ENCODE measurements at regions not wholly inside any gene's neighbourhood (a gene's known extent, or its start where the extent isn't known, plus 50 kb on each side); places are given as distances from the start of the nearest gene placed in this dataset.
"Not testable (repeated sequence)": the region's sequence is repeated elsewhere in the genome, so short reads cannot be mapped to it uniquely, and the experiment has no call there.

DNA sequence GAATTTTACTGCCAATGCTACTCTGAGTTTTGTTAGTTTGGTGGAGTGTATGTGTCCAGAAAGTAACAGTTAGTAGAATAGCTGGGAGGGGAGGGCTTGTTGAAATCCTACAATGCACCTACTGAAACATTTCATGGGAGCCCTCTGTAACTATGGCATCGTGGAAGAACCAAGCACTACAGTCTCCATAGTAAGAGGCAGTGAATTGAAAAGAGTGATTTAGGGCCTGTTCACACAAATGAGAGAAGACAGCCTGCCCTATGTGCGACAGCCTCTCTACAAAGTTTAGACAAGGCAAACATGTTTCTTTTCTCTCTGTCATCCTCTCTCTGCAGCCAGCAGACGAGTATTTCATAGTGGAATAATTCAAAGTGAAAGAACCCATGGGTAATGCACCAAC is 676.6 kb downstream of the BRINP1 start (continued):
- TF ChIP-seq HMGXB4 (CRISPR knock-in tag; IDR thresholded peaks at IDR 0.05; ENCODE audit: borderline replicate concordance), result no peak
- no peak for TF ChIP-seq NFE2L2 (conservative IDR thresholded peaks at IDR 0.05; ENCODE audit: low read length)
- TF ChIP-seq FOXS1 (CRISPR knock-in tag; IDR thresholded peaks at IDR 0.05), result no peak
- no peak for TF ChIP-seq POLR2AphosphoS2 (conservative IDR thresholded peaks at IDR 0.05; ENCODE audit: low read length)

GRCh38 chr9:118693645-118694044 is 675.6 kb downstream of the BRINP1 start:
- no peak overlapping the region for H3K27ac ChIP-seq
- 7% methylated on average over 2 of the region's 2 CpGs for whole genome bisulfite sequencing (ENCODE audit: missing lambda C conversion rate)
- H3K4me3 ChIP-seq, result no peak overlapping the region
- ChIA-PET CTCF (no interaction called here), POLR2A (no interaction called here)
- no peaks in the 10 kb centered on the region for H3K4me1 ChIP-seq
- FAIRE-seq (no peak), DNase-seq (ENCODE audit: low read depth in 1 of 2, low spot score in 1 of 2) (no peak), ATAC-seq (no peak)
- no peaks in the 10 kb centered on the region; the same call in 2 of the 3 replicates for H3K9me3 ChIP-seq
- H3K4me2 ChIP-seq, result no peak overlapping the region
- TF ChIP-seq EHF (CRISPR knock-in tag; IDR thresholded peaks at IDR 0.05), result no peak
- TF ChIP-seq EHMT2 (IDR thresholded peaks at IDR 0.05; ENCODE audit: low read depth), result no peak
- peak; percentile 50; the same call in 1 of the 2 replicates for TF ChIP-seq REST (IDR thresholded peaks at IDR 0.05)

GRCh38 chr9:118695249-118695648 is 674.0 kb downstream of the BRINP1 start:
- POLR2A ChIA-PET; H3K27ac ChIP-seq; DNase-seq (ENCODE audit: low read depth in 1 of 2, low spot score in 1 of 2); ATAC-seq; H3K4me2 ChIP-seq; CTCF ChIA-PET; H3K4me1 ChIP-seq; H3K9me3 ChIP-seq; H3K4me3 ChIP-seq; FAIRE-seq: not testable (repeated sequence)
- WGBS (ENCODE audit: missing lambda C conversion rate), result 49% methylated on average over 23 of the region's 23 CpGs

DNA sequence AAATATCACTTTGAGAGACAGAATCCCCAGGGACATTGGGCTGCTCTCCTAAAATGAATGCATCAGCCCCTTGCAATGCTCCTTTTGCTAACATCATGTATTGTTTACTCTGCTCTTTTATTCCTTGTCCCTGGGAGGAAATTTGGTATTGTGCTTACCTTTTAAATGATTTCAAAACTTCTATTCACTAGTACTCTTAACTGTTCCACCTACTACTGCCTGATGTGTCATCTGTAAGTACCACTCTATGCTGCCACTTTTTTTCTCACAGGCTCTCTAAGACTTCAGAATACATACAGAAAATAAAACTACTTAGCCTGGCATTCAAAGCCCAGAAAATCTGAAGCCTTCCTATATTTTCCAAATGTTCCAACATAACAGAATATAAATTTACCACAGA is 667.2 kb downstream of the BRINP1 start:
- TF ChIP-seq USF2 (IDR thresholded peaks at IDR 0.05) (no peak), CHD2 (IDR thresholded peaks at IDR 0.05; ENCODE audit: low read length, partially characterized antibody) (no peak), MAFK (IDR thresholded peaks at IDR 0.05; ENCODE audit: partially characterized antibody) (no peak), NPAS2 (CRISPR knock-in tag; IDR thresholded peaks at IDR 0.05; ENCODE audit: borderline replicate concordance) (no peak), FOSB (CRISPR knock-in tag; IDR thresholded peaks at IDR 0.05) (no peak), RAD21 (conservative IDR thresholded peaks at IDR 0.05 in 1 of 2, IDR thresholded peaks at IDR 0.05 in 1 of 2) (no peak), NR3C1 (IDR thresholded peaks at IDR 0.05) (no peak), CBX2 (IDR thresholded peaks at IDR 0.05; ENCODE audit: borderline replicate concordance, low read depth) (no peak)
- TF ChIP-seq, protein P1, sequence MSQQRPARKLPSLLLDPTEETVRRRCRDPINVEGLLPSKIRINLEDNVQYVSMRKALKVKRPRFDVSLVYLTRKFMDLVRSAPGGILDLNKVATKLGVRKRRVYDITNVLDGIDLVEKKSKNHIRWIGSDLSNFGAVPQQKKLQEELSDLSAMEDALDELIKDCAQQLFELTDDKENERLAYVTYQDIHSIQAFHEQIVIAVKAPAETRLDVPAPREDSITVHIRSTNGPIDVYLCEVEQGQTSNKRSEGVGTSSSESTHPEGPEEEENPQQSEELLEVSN (IDR thresholded peaks at IDR 0.05; ENCODE audit: borderline replicate concordance, low read depth), result no peak
- Histone ChIP-seq H3K27ac (no peak overlapping the region), H3K9me3 (no peaks in the 10 kb centered on the region), H3K4me1 (no peaks in the 10 kb centered on the region), H3K4me3 (no peak overlapping the region), H3K4me2 (no peak overlapping the region)
- ATAC-seq, result no peak
- no peak for FAIRE-seq
- CTCF ChIA-PET, result no interaction called here
- POLR2A ChIA-PET, result no interaction called here
- DNase-seq (ENCODE audit: low read depth in 1 of 2, low spot score in 1 of 2), result no peak

Measured in A549 (cell line).